Muscle of leg (tissue), 3 donors: ENCODE measurements at regions not wholly inside any gene's neighbourhood (a gene's known extent, or its start where the extent isn't known, plus 50 kb on each side); places are given as distances from the start of the nearest gene placed in this dataset.

Source experiments
- DNase-seq: peaks from one replicate; pipeline ENCODE4 v3.0.0; 2013
- H3K27ac ChIP-seq: one replicate; pipeline ENCODE4 v1.5.1; 2013; ENCODE audit warnings: mild to moderate bottlenecking, low read length, control low read depth
- H3K27me3 ChIP-seq: one replicate; pipeline ENCODE4 v1.6.1; 2013; ENCODE audit warnings: low read length; ENCODE audit not compliant: control insufficient read depth, insufficient read depth
- H3K36me3 ChIP-seq: one replicate; pipeline ENCODE4 v1.6.1; 2013; ENCODE audit warnings: low read length; ENCODE audit not compliant: control insufficient read depth, insufficient read depth
- H3K4me1 ChIP-seq: one replicate; pipeline ENCODE4 v1.6.1; 2013; ENCODE audit warnings: low read length; ENCODE audit not compliant: control insufficient read depth, insufficient read depth
- H3K4me3 ChIP-seq: one replicate; pipeline ENCODE4 v1.5.1; 2013; ENCODE audit warnings: low read length, control low read depth
- H3K9me3 ChIP-seq: replicated peaks from 2 replicates; pipeline ENCODE4 v1.6.1; 2013; ENCODE audit warnings: low read depth, low read length; ENCODE audit not compliant: control insufficient read depth
- WGBS: methylation state at CpG from one replicate; pipeline ENCODE4 v1.1.5; 2013; ENCODE audit warnings: missing lambda C conversion rate; ENCODE audit not compliant: insufficient coverage; 5-methylcytosine and 5-hydroxymethylcytosine counted together

- H3K36me3 ChIP-seq: no peaks in the 10 kb centered on the region
- H3K4me1 ChIP-seq: no peaks in the 10 kb centered on the region
- 100% methylated on average over 1 of the region's 1 CpG for WGBS
- H3K4me3 ChIP-seq: no peak overlapping the region
- H3K9me3 ChIP-seq: no peaks in the 10 kb centered on the region
- no peaks in the 10 kb centered on the region for H3K27me3 ChIP-seq
- DNase-seq: no peak
- no peak overlapping the region for H3K27ac ChIP-seq
Measured at GRCh38 chr2:209367075-209367747, 56.6 kb upstream of the MAP2 start.

- Histone ChIP-seq H3K4me3 (no peak overlapping the region), H3K36me3 (no peaks in the 10 kb centered on the region), H3K9me3 (no peaks in the 10 kb centered on the region), H3K4me1 (no peaks in the 10 kb centered on the region), H3K27ac (no peak overlapping the region), H3K27me3 (no peaks in the 10 kb centered on the region)
- DNase-seq: no peak
- no CpG with 5 or more reads among the region's 2 CpGs for WGBS
Measured at GRCh38 chr2:209368406-209368805, 55.4 kb upstream of the MAP2 start.

- no peak overlapping the region for H3K27ac ChIP-seq
- WGBS: 44% methylated on average over 5 of the region's 5 CpGs
- no peak overlapping the region for H3K4me3 ChIP-seq
- no peaks in the 10 kb centered on the region for H3K36me3 ChIP-seq
- H3K4me1 ChIP-seq: no peaks in the 10 kb centered on the region
- DNase-seq: no peak
- H3K27me3 ChIP-seq: no peaks in the 10 kb centered on the region
- H3K9me3 ChIP-seq: no peaks in the 10 kb centered on the region
Measured at GRCh38 chr2:209368914-209369313, 54.9 kb upstream of the MAP2 start.

GRCh38 chr2:209369656-209370055 lies 54.2 kb upstream of the MAP2 start:
- DNase-seq: no peak
- Histone ChIP-seq H3K4me1 (no peaks in the 10 kb centered on the region), H3K27me3 (no peaks in the 10 kb centered on the region), H3K4me3 (no peak overlapping the region), H3K9me3 (no peaks in the 10 kb centered on the region), H3K27ac (no peak overlapping the region), H3K36me3 (no peaks in the 10 kb centered on the region)

- DNase-seq: no peak
- Histone ChIP-seq H3K4me3 (no peak overlapping the region), H3K27me3 (no peaks in the 10 kb centered on the region), H3K9me3 (no peaks in the 10 kb centered on the region), H3K4me1 (no peaks in the 10 kb centered on the region), H3K36me3 (no peaks in the 10 kb centered on the region), H3K27ac (no peak overlapping the region)
- no CpG with 5 or more reads among the region's 2 CpGs for WGBS
Measured at GRCh38 chr2:209371407-209371806, 52.4 kb upstream of the MAP2 start.
